HG03460 (cell line): ENCODE measurements at regions not wholly inside any gene's neighbourhood (a gene's known extent, or its start where the extent isn't known, plus 50 kb on each side); places are given as distances from the start of the nearest gene placed in this dataset.
"Not testable (repeated sequence)": the region's sequence is repeated elsewhere in the genome, so short reads cannot be mapped to it uniquely, and the experiment has no call there.

Experiments used
- ATAC-seq: cut with Tn5 transposase; IDR thresholded peaks from one replicate; pipeline ENCODE4 v1.9.1; 2021; ENCODE audit not compliant: unreplicated experiment

GRCh38 chr12:84413656-84414055 lies 498.9 kb downstream of the SLC6A15 start:
- ATAC-seq, result no peak

GRCh38 chr12:84412226-84412625 lies 500.4 kb downstream of the SLC6A15 start:
- ATAC-seq, result no peak

- no peak for ATAC-seq
Measured at GRCh38 chr12:84411031-84411430, 501.6 kb downstream of the SLC6A15 start.

GRCh38 chr12:84408936-84409335 lies 503.7 kb downstream of the SLC6A15 start:
- ATAC-seq, result no peak

- ATAC-seq, result not testable (repeated sequence)
Measured at GRCh38 chr12:84406720-84407119, 505.9 kb downstream of the SLC6A15 start.

- ATAC-seq, result no peak
Measured at GRCh38 chr12:84397846-84398245, 514.8 kb downstream of the SLC6A15 start.

- ATAC-seq, result no peak
Measured at GRCh38 chr12:84397263-84397662, 515.3 kb downstream of the SLC6A15 start.

GRCh38 chr12:84391176-84391575 lies 521.4 kb downstream of the SLC6A15 start:
- not testable (repeated sequence) for ATAC-seq

GRCh38 chr12:84384384-84384783 lies 528.2 kb downstream of the SLC6A15 start:
- ATAC-seq, result no peak

- ATAC-seq, result not testable (repeated sequence)
Measured at GRCh38 chr12:84382486-84382885, 530.1 kb downstream of the SLC6A15 start.

- ATAC-seq, result no peak
Measured at GRCh38 chr12:84376320-84376719, 536.3 kb downstream of the SLC6A15 start.

- no peak for ATAC-seq
Measured at GRCh38 chr12:84375449-84376170, 537.0 kb downstream of the SLC6A15 start.

GRCh38 chr12:84362552-84362897 lies 550.1 kb downstream of the SLC6A15 start:
- no peak for ATAC-seq

- no peak for ATAC-seq
Measured at GRCh38 chr12:84361651-84362551, 550.7 kb downstream of the SLC6A15 start.

- no peak for ATAC-seq
Measured at GRCh38 chr12:84357314-84357713, 555.3 kb downstream of the SLC6A15 start.

- ATAC-seq, result no peak
Measured at GRCh38 chr12:84356224-84356623, 556.4 kb downstream of the SLC6A15 start.

GRCh38 chr12:84355561-84355960 lies 557.0 kb downstream of the SLC6A15 start:
- ATAC-seq, result no peak

- no peak for ATAC-seq
Measured at GRCh38 chr12:84348582-84348981, 564.0 kb downstream of the SLC6A15 start.

- ATAC-seq, result no peak
Measured at GRCh38 chr12:84341467-84342193, 571.0 kb downstream of the SLC6A15 start.

GRCh38 chr12:84336231-84336630 lies 576.4 kb downstream of the SLC6A15 start:
- no peak for ATAC-seq

GRCh38 chr12:84329938-84330337 lies 582.7 kb downstream of the SLC6A15 start:
- no peak for ATAC-seq

GRCh38 chr12:84315926-84316325 lies 596.7 kb downstream of the SLC6A15 start:
- ATAC-seq, result no peak
